Kidney (tissue), 13 donors: ENCODE measurements at regions not wholly inside any gene's neighbourhood (a gene's known extent, or its start where the extent isn't known, plus 50 kb on each side); places are given as distances from the start of the nearest gene placed in this dataset.

Experiments
- DNase-seq, 5 donors: peaks; one replicate each; pipeline ENCODE4 v3.0.0-alpha.2; 2013 to 2020
- FAIRE-seq: peaks from 2 replicates; lab custom pipeline; 2012; peaks lifted over from hg19 to GRCh38; lab: Jason Lieb, UNC
- H3K27ac ChIP-seq, 2 donors: one replicate each; pipeline ENCODE4 v1.7.0; 2013; ENCODE audit warnings: low read depth in 2 of 2, low read length in 2 of 2, inconsistent platforms in 1 of 2
- H3K27me3 ChIP-seq: one replicate; pipeline ENCODE4 v1.7.1; 2013; ENCODE audit warnings: low read length, inconsistent platforms; ENCODE audit not compliant: control insufficient read depth, insufficient read depth
- H3K36me3 ChIP-seq, 3 donors: one replicate each; pipeline versions ENCODE4 v1.7.0 to v1.7.1; 2013; ENCODE audit warnings: low read length in 3 of 3, control low read depth in 1 of 3, inconsistent platforms in 1 of 3; ENCODE audit not compliant: insufficient read depth in 3 of 3, control insufficient read depth in 2 of 3
- H3K4me1 ChIP-seq, 3 donors: one replicate each; pipeline versions ENCODE4 v1.7.0 to v1.7.1; 2013; ENCODE audit warnings: low read length in 3 of 3, inconsistent platforms in 1 of 3, low read depth in 1 of 3; ENCODE audit not compliant: control insufficient read depth in 2 of 3, insufficient read depth in 2 of 3
- H3K4me3 ChIP-seq, 3 donors: one replicate each; pipeline versions ENCODE4 v1.7.0 to v1.8.1; 2013; ENCODE audit warnings: low read length in 3 of 3, control low read depth in 1 of 3, inconsistent platforms in 1 of 3
- H3K9ac ChIP-seq, 3 donors: one replicate each; pipeline versions ENCODE4 v1.7.0 to v1.7.1; 2013; ENCODE audit warnings: low read length in 3 of 3, control low read depth in 1 of 3, inconsistent platforms in 1 of 3
- H3K9me3 ChIP-seq, 3 donors: one replicate each; pipeline versions ENCODE4 v1.7.0 to v1.7.1; 2013; ENCODE audit warnings: low read length in 3 of 3, control low read depth in 1 of 3, inconsistent platforms in 1 of 3; ENCODE audit not compliant: control insufficient read depth in 2 of 3, insufficient read depth in 1 of 3
- CTCF ChIP-seq: IDR thresholded peaks from 3 replicates; pipeline ENCODE4 v1.5.1; 2012; ENCODE audit warnings: mild to moderate bottlenecking, moderate library complexity, borderline replicate concordance; ENCODE audit not compliant: insufficient read depth; ENCODE audit errors: extremely low read depth
- intact Hi-C: fragments of 100-400 bp; cut with DNase I; formaldehyde crosslinking; loops from one replicate; pipeline ENCODE4 v1.11.1; 2022
- donor health status: control.
- donor health status: control.
- donor health status: control.
- donor health status: control.
- donor health status: control.
- donor health status: DM: yes; HTN: yes; CAD: no.
- donor health status: Normal renal cell carcinoma (clear cell type).

- TF ChIP-seq CTCF: no peak
- no peaks in the 10 kb centered on the region for H3K9me3 ChIP-seq
- H3K27me3 ChIP-seq: no peaks in the 10 kb centered on the region
- no peak overlapping the region for H3K4me3 ChIP-seq
- no peak overlapping the region for H3K27ac ChIP-seq
- intact Hi-C loops: no loop called here
- no peak for FAIRE-seq
- H3K9ac ChIP-seq: no peak overlapping the region
- DNase-seq: no peak
- no peaks in the 10 kb centered on the region for H3K36me3 ChIP-seq
- no peaks in the 10 kb centered on the region for H3K4me1 ChIP-seq
Measured at GRCh38 chr5:145598184-145598583, 237.0 kb downstream of the PRELID2 start.

GRCh38 chr5:145591578-145591977, 243.6 kb downstream of the PRELID2 start:
- Histone ChIP-seq H3K27me3 (no peaks in the 10 kb centered on the region), H3K9ac (no peak overlapping the region), H3K4me3 (no peak overlapping the region), H3K4me1 (no peaks in the 10 kb centered on the region), H3K27ac (no peak overlapping the region), H3K36me3 (no peaks in the 10 kb centered on the region), H3K9me3 (no peaks in the 10 kb centered on the region)
- DNase-seq (no peak), FAIRE-seq (no peak)
- intact Hi-C loops: no loop called here
- no peak for TF ChIP-seq CTCF

- Histone ChIP-seq H3K27ac (no peak overlapping the region), H3K9me3 (no peaks in the 10 kb centered on the region), H3K27me3 (no peaks in the 10 kb centered on the region), H3K4me1 (no peaks in the 10 kb centered on the region), H3K4me3 (no peak overlapping the region), H3K36me3 (no peaks in the 10 kb centered on the region), H3K9ac (no peak overlapping the region)
- DNase-seq (no peak), FAIRE-seq (no peak)
- TF ChIP-seq CTCF: no peak
- intact Hi-C loops: no loop called here
Measured at GRCh38 chr5:145589063-145589462, 246.1 kb downstream of the PRELID2 start.

- no peaks in the 10 kb centered on the region for H3K27me3 ChIP-seq
- intact Hi-C loops: no loop called here
- no peak for FAIRE-seq
Measured at GRCh38 chr5:145588558-145588957, 246.6 kb downstream of the PRELID2 start.

More at GRCh38 chr5:145588558-145588957, 246.6 kb downstream of the PRELID2 start:
- Histone ChIP-seq H3K36me3 (no peaks in the 10 kb centered on the region), H3K9me3 (no peaks in the 10 kb centered on the region), H3K27ac (no peak overlapping the region), H3K4me3 (no peak overlapping the region), H3K4me1 (no peaks in the 10 kb centered on the region), H3K9ac (no peak overlapping the region)
- no peak for DNase-seq
- TF ChIP-seq CTCF: no peak
